Testis (tissue), 2 donors: ENCODE measurements at regions not wholly inside any gene's neighbourhood (a gene's known extent, or its start where the extent isn't known, plus 50 kb on each side); places are given as distances from the start of the nearest gene placed in this dataset.

Experiments
- DNase-seq: peaks from one replicate; pipeline ENCODE4 v3.0.0-alpha.2; 2019
- H3K27ac ChIP-seq, 2 donors: fragments of 200-600 bp; sonication (generic); one replicate each; pipeline ENCODE4 v1.5.1; 2019
- H3K27me3 ChIP-seq: fragments of 200-600 bp; sonication (generic); one replicate; pipeline ENCODE4 v1.5.1; 2019
- H3K36me3 ChIP-seq: fragments of 200-600 bp; sonication (generic); one replicate; pipeline ENCODE4 v1.5.1; 2017; ENCODE audit warnings: low read depth; ENCODE audit errors: missing control alignments
- H3K4me1 ChIP-seq: fragments of 200-600 bp; sonication (generic); one replicate; pipeline ENCODE4 v1.5.1; 2019
- H3K4me3 ChIP-seq, 2 donors: fragments of 200-600 bp; sonication (generic); one replicate each; pipeline ENCODE4 v1.5.1; 2017 to 2019
- H3K9me3 ChIP-seq: fragments of 200-600 bp; sonication (generic); one replicate; pipeline ENCODE4 v1.5.1; 2017
- POLR2A ChIP-seq: fragments of 450-650 bp; IDR thresholded peaks from one replicate; pipeline ENCODE4 v1.6.1; 2017; ENCODE audit warnings: antibody characterized with exemption, mild to moderate bottlenecking, moderate library complexity
- whole genome bisulfite sequencing, 2 donors: methylation state at CpG; one replicate each; pipeline ENCODE4 v1.1.5; 2018; 5-methylcytosine and 5-hydroxymethylcytosine counted together
- intact Hi-C: fragments of 100-400 bp; cut with DNase I; formaldehyde crosslinking; loops from one replicate; pipeline ENCODE4 v1.15.1; 2023; ENCODE audit warnings: low total_unique reads
- TF ChIP-seq, protein P1 (sequence below), 3 experiments: fragments of 450-650 bp in 2 of 3; fragments of 200-600 bp in 1 of 3; sonication (generic) in 1 of 3; IDR thresholded peaks; one replicate each; pipeline ENCODE4 v1.5.1; 2016 to 2019; ENCODE audit warnings: antibody characterized with exemption in 3 of 3, mild to moderate bottlenecking in 2 of 3, moderate library complexity in 1 of 3

DNA sequence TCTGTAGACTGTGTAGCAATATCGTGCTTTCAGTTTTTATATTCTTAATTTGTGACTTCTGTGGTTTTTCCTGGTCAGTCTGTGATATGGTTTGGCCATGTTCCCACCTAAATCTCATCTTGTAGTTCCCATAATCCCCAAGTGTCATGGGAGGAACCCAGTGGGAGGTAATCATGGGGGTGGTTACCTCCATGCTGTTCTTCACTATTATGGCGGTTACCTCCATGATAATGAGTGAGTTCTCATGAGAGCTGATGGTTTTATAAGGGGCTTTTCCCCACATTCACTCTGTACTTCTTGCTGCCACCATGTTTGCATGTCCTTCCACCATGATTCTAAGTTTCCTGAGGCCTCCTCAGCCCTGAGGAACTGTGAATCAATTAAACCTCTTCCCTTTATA is 169.8 kb downstream of the LEPR start:
- Histone ChIP-seq H3K4me3 (no peak overlapping the region), H3K4me1 (no peaks in the 10 kb centered on the region), H3K9me3 (no peaks in the 10 kb centered on the region), H3K27me3 (no peaks in the 10 kb centered on the region), H3K36me3 (no peaks in the 10 kb centered on the region), H3K27ac (no peak overlapping the region)
- intact Hi-C loops = no loop called here
- TF ChIP-seq POLR2A = no peak
- TF ChIP-seq, protein P1, sequence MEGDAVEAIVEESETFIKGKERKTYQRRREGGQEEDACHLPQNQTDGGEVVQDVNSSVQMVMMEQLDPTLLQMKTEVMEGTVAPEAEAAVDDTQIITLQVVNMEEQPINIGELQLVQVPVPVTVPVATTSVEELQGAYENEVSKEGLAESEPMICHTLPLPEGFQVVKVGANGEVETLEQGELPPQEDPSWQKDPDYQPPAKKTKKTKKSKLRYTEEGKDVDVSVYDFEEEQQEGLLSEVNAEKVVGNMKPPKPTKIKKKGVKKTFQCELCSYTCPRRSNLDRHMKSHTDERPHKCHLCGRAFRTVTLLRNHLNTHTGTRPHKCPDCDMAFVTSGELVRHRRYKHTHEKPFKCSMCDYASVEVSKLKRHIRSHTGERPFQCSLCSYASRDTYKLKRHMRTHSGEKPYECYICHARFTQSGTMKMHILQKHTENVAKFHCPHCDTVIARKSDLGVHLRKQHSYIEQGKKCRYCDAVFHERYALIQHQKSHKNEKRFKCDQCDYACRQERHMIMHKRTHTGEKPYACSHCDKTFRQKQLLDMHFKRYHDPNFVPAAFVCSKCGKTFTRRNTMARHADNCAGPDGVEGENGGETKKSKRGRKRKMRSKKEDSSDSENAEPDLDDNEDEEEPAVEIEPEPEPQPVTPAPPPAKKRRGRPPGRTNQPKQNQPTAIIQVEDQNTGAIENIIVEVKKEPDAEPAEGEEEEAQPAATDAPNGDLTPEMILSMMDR (IDR thresholded peaks at IDR 0.05) = no peak
- 83 to 96% methylated on average over 2 of the region's 2 CpGs for WGBS, 2 donors
- no peak for DNase-seq

DNA sequence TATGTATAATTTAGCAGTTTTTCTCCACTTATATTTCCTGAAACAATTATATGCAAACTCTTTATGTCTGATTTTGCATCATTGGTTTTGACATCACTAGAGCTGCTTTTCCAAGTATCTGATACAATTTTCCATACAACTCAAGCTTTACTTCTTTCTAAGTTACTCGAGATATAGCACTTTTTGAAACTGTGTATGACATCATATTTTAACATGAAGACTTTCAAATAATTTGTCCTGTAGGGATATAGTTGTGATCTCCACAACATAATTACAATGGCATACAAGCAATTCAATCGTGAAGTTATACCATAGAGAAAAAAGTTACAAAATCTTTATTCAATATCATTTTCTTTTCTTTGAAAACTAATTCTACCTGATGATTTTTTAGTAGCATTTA is 173.0 kb downstream of the LEPR start:
- DNase-seq = no peak
- Histone ChIP-seq H3K4me3 (no peak overlapping the region), H3K9me3 (no peaks in the 10 kb centered on the region), H3K4me1 (no peaks in the 10 kb centered on the region), H3K36me3 (no peaks in the 10 kb centered on the region), H3K27ac (no peak overlapping the region), H3K27me3 (no peaks in the 10 kb centered on the region)
- 88 to 94% methylated on average over 2 of the region's 2 CpGs for WGBS, 2 donors
- intact Hi-C loops = no loop called here
- TF ChIP-seq, protein P1 (IDR thresholded peaks at IDR 0.05) = no peak
- TF ChIP-seq POLR2A = no peak

GRCh38 chr1:65595724-65596123 is 175.3 kb downstream of the LEPR start:
- DNase-seq = no peak
- intact Hi-C loops = no loop called here

DNA sequence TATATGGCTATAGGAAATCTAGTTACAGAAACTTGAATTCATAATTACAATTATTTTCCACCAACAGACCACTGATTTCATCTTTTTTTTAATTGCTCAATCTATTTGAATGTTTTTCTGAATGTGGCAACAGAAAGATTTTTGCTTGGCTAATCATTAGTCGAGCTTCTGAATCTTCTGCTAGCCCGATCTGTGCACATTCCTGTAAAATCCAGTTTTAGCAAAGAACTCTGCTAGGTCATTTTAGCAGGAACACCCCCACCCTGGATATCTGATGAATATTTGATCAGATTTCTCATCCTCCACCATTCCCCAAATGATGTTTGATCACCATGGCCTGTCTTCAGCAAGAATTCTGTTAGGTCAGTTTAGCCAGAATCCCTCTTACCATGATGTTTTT is 176.3 kb downstream of the LEPR start:
- 92 to 98% methylated on average over 2 of the region's 2 CpGs for WGBS, 2 donors
- Histone ChIP-seq H3K9me3 (no peaks in the 10 kb centered on the region), H3K27ac (no peak overlapping the region), H3K27me3 (no peaks in the 10 kb centered on the region), H3K36me3 (no peaks in the 10 kb centered on the region), H3K4me3 (no peak overlapping the region), H3K4me1 (no peaks in the 10 kb centered on the region)
- no peak for TF ChIP-seq POLR2A
- TF ChIP-seq, protein P1 (IDR thresholded peaks at IDR 0.05) = no peak
- no peak for DNase-seq
- intact Hi-C loops = no loop called here

More at GRCh38 chr1:65595724-65596123, 175.3 kb downstream of the LEPR start:
- no peak for TF ChIP-seq POLR2A
- TF ChIP-seq, protein P1 (IDR thresholded peaks at IDR 0.05) = no peak
- Histone ChIP-seq H3K9me3 (no peaks in the 10 kb centered on the region), H3K4me3 (no peak overlapping the region), H3K36me3 (no peaks in the 10 kb centered on the region), H3K4me1 (no peaks in the 10 kb centered on the region), H3K27me3 (no peaks in the 10 kb centered on the region), H3K27ac (no peak overlapping the region)
- 91 to 94% methylated on average over 2 of the region's 2 CpGs for WGBS, 2 donors

DNA sequence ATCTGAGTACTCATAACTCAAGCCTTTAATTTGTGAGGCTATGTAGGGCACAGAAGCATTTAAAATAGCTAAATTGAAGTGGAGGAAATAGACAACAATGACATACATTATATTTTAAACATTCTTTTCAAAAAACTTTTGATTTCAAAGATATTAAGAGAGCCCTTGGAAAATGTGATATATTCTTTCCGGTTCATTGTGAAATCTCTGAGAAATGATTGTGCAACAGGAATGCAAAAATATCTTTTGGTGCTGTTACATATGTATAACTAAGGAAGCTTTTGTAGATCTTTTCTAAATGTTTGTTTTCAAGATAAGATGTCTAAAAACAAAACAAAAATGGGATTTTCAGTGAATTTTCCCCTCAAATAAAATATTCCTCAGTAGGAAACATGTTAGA is 185.2 kb downstream of the LEPR start:
- H3K36me3 ChIP-seq = no peaks in the 10 kb centered on the region
- H3K4me3 ChIP-seq = no peak overlapping the region
- no peaks in the 10 kb centered on the region for H3K9me3 ChIP-seq
- H3K27ac ChIP-seq = no peak overlapping the region
- H3K27me3 ChIP-seq = no peaks in the 10 kb centered on the region
- H3K4me1 ChIP-seq = no peaks in the 10 kb centered on the region
- no peak for TF ChIP-seq POLR2A
- no peak for DNase-seq
- 79% methylated on average over 1 of the region's 1 CpG for WGBS, 2 donors
- intact Hi-C loops = no loop called here
